HepG2 (cell line): ENCODE measurements at regions not wholly inside any gene's neighbourhood (a gene's known extent, or its start where the extent isn't known, plus 50 kb on each side); places are given as distances from the start of the nearest gene placed in this dataset.

Experiments used
- ATAC-seq: fragments of 200-7000 bp; cut with Tn5 transposase; 3 replicates; pipeline ENCODE4 v1.9.1; 2020; ENCODE audit warnings: mild to moderate bottlenecking, moderate library complexity
- BruUV-seq: library from RNA; stranded (reverse); fragments of 400-500 nt; replicated peaks from 2 replicates; lab custom pipeline; 2021; lab: Mats Ljungman, UMichigan
- CTCF ChIA-PET: fragments of 300-600 bp; formaldehyde crosslinking; extraction: SDS; loops from one replicate; lab custom pipeline; 2021; ENCODE audit warnings: low total read pairs, inconsistent platforms, low intra/inter-chr PET ratio; lab: Yijun Ruan, JAX
- POLR2A ChIA-PET: fragments of 350-600 bp; sonication (Branson Sonifier 250); formaldehyde crosslinking; loops from one replicate; lab custom pipeline; 2020; ENCODE audit warnings: antibody characterized with exemption, inconsistent platforms; lab: Yijun Ruan, JAX
- DNase-seq: peaks from one replicate; pipeline ENCODE4 v3.0.0-alpha.2; 2015; ENCODE audit warnings: low spot score
- FAIRE-seq: peaks from 3 replicates; lab custom pipeline; 2011; peaks lifted over from hg19 to GRCh38; lab: Jason Lieb, UNC
- H2AFZ ChIP-seq: one replicate; pipeline ENCODE4 v1.6.1; 2011; ENCODE audit warnings: low read length, inconsistent platforms
- H3K27ac ChIP-seq: fragments of 300-600 bp; 3 replicates; pipeline ENCODE4 v1.8.0; 2011; ENCODE audit warnings: mixed run types, mild to moderate bottlenecking, mixed read lengths, low read length, inconsistent platforms; ENCODE audit not compliant: insufficient read depth; ENCODE audit errors: extremely low read length
- H3K27me3 ChIP-seq, 2 experiments: fragments of 200-600 bp in 1 of 2; 2 replicates in 1 of 2; 3 replicates in 1 of 2; pipeline versions ENCODE4 v1.6.0 to v1.8.0; 2011; ENCODE audit warnings: low read length in 2 of 2, mild to moderate bottlenecking in 2 of 2, moderate library complexity in 2 of 2, inconsistent platforms in 1 of 2; ENCODE audit not compliant: insufficient read depth in 2 of 2, control insufficient read depth in 1 of 2
- H3K36me3 ChIP-seq, 2 experiments: fragments of 200-600 bp in 1 of 2; replicated peaks in 1 of 2; 2 replicates in 1 of 2; 3 replicates in 1 of 2; pipeline versions ENCODE4 v1.5.1 to v1.8.0; 2011; ENCODE audit warnings: low read length in 2 of 2, inconsistent platforms in 1 of 2; ENCODE audit not compliant: insufficient read depth in 2 of 2, control insufficient read depth in 1 of 2
- H3K4me1 ChIP-seq: 2 replicates; pipeline ENCODE4 v1.5.1; 2012; ENCODE audit warnings: low read length, inconsistent platforms; ENCODE audit not compliant: insufficient read depth
- H3K4me2 ChIP-seq: 2 replicates; pipeline ENCODE4 v1.6.0; 2011; ENCODE audit warnings: low read depth, low read length, inconsistent platforms
- H3K4me3 ChIP-seq, 3 experiments: fragments of 200-600 bp in 1 of 3; sonication (generic), shearing (Covaris generic) in 1 of 3; replicated peaks in 1 of 3; 2 replicates each; pipeline ENCODE4 v1.5.1; 2011 to 2016; ENCODE audit warnings: low read length in 3 of 3, inconsistent platforms in 2 of 3, low read depth in 2 of 3, mild to moderate bottlenecking in 2 of 3, control low read depth in 1 of 3, mixed read lengths in 1 of 3; ENCODE audit not compliant: insufficient read depth in 1 of 3
- H3K79me2 ChIP-seq: one replicate; pipeline ENCODE4 v1.6.1; 2011; ENCODE audit warnings: low read length, inconsistent platforms; ENCODE audit not compliant: insufficient read depth
- H3K9ac ChIP-seq: 2 replicates; pipeline ENCODE4 v1.6.0; 2011; ENCODE audit warnings: mild to moderate bottlenecking, low read depth, low read length, inconsistent platforms; ENCODE audit not compliant: insufficient read depth
- H3K9me3 ChIP-seq: 2 replicates; pipeline ENCODE4 v1.5.1; 2012; ENCODE audit warnings: mild to moderate bottlenecking, low read length
- H4K20me1 ChIP-seq: 2 replicates; pipeline ENCODE4 v1.6.0; 2011; ENCODE audit warnings: inconsistent platforms, mild to moderate bottlenecking, low read length, moderate library complexity; ENCODE audit not compliant: insufficient read depth
- ATRX ChIP-seq: sonication (generic); formaldehyde crosslinking; IDR thresholded peaks from 2 replicates; pipeline ENCODE4 v1.4.0; 2020; ENCODE audit warnings: missing genetic modification reagents, borderline replicate concordance
- BRD4 ChIP-seq: sonication (generic); formaldehyde crosslinking; IDR thresholded peaks from 2 replicates; pipeline ENCODE4 v1.4.0; 2020; ENCODE audit warnings: missing genetic modification reagents
- FOXC1 ChIP-seq: sonication (generic); formaldehyde crosslinking; IDR thresholded peaks from 2 replicates; pipeline ENCODE4 v1.8.0; 2022; ENCODE audit warnings: mild to moderate bottlenecking, missing genetic modification reagents, borderline replicate concordance
- GPN1 ChIP-seq: sonication (generic); formaldehyde crosslinking; IDR thresholded peaks from 2 replicates; pipeline ENCODE4 v1.5.1; 2020; ENCODE audit warnings: missing genetic modification reagents, borderline replicate concordance
- HNRNPLL ChIP-seq: fragments of 200-400 bp; formaldehyde crosslinking; IDR thresholded peaks from 2 replicates; pipeline ENCODE4 v1.6.1; 2017; ENCODE audit warnings: mild to moderate bottlenecking, low read depth, low read length; ENCODE audit not compliant: poor library complexity, severe bottlenecking
- LCORL ChIP-seq, 2 experiments: fragments of 450-650 bp in 1 of 2; sonication (generic) in 1 of 2; formaldehyde crosslinking in 1 of 2; IDR thresholded peaks; 2 replicates each; pipeline versions ENCODE4 v1.5.0 to v1.6.1; 2017 to 2020; ENCODE audit warnings: antibody characterized with exemption in 1 of 2, missing genetic modification reagents in 1 of 2
- MIER2 ChIP-seq: IDR thresholded peaks from 2 replicates; pipeline ENCODE4 v1.6.1; 2016; ENCODE audit warnings: missing biosample characterization, missing genetic modification reagents
- NFE2L1 ChIP-seq: sonication (generic); formaldehyde crosslinking; IDR thresholded peaks from 2 replicates; pipeline ENCODE4 v1.4.0; 2020; ENCODE audit warnings: missing genetic modification reagents, mild to moderate bottlenecking, borderline replicate concordance
- NFYB ChIP-seq: sonication (generic); formaldehyde crosslinking; IDR thresholded peaks from 2 replicates; pipeline ENCODE4 v1.4.0; 2020; ENCODE audit warnings: missing genetic modification reagents
- NR1H2 ChIP-seq: sonication (generic); formaldehyde crosslinking; IDR thresholded peaks from 2 replicates; pipeline ENCODE4 v1.8.1; 2022; ENCODE audit warnings: low read depth, missing genetic modification reagents, borderline replicate concordance
- RAD51 ChIP-seq: fragments of 450-650 bp; IDR thresholded peaks from 2 replicates; pipeline ENCODE4 v1.6.1; 2016; ENCODE audit warnings: borderline replicate concordance
- SNAPC2 ChIP-seq: sonication (generic); formaldehyde crosslinking; IDR thresholded peaks from 2 replicates; pipeline ENCODE4 v1.8.1; 2022; ENCODE audit warnings: mild to moderate bottlenecking, missing genetic modification reagents
- STAG1 ChIP-seq: sonication (generic); formaldehyde crosslinking; IDR thresholded peaks from 2 replicates; pipeline ENCODE4 v1.4.0; 2020; ENCODE audit warnings: missing genetic modification reagents
- ZNF235 ChIP-seq: sonication (generic); formaldehyde crosslinking; IDR thresholded peaks from 2 replicates; pipeline ENCODE4 v1.8.1; 2023; ENCODE audit warnings: mild to moderate bottlenecking, missing genetic modification reagents, borderline replicate concordance
- ZNF44 ChIP-seq: sonication (generic); formaldehyde crosslinking; IDR thresholded peaks from 2 replicates; pipeline ENCODE4 v1.5.1; 2020; ENCODE audit warnings: mild to moderate bottlenecking, missing genetic modification reagents
- WGBS: methylation state at CpG from one replicate; pipeline ENCODE4 v1.1.6; 2017; ENCODE audit warnings: low lambda C conversion rate; 5-methylcytosine and 5-hydroxymethylcytosine counted together
- in situ Hi-C: cut with HindIII; loops from 2 replicates; pipeline ENCODE4 v1.10.0; 2017; ENCODE audit warnings: low pct_unique_long_range_greater_than_20kb; ENCODE audit not compliant: extremely low pct_ligation_motif_present
- intact Hi-C: fragments of 100-400 bp; cut with micrococcal nuclease; formaldehyde crosslinking; loops from one replicate; pipeline ENCODE4 v1.10.0; 2022; ENCODE audit not compliant: unreplicated experiment
- TF ChIP-seq, protein P1 (sequence below): sonication (generic); formaldehyde crosslinking; IDR thresholded peaks from 2 replicates; pipeline ENCODE4 v1.8.0; 2022; ENCODE audit warnings: mild to moderate bottlenecking, missing genetic modification reagents, moderate library complexity
- TF ChIP-seq, protein P2 (sequence below): sonication (generic); formaldehyde crosslinking; IDR thresholded peaks from 2 replicates; pipeline ENCODE4 v1.5.0; 2020; ENCODE audit warnings: mild to moderate bottlenecking, missing genetic modification reagents
- TF ChIP-seq, protein P3 (sequence below): sonication (generic); formaldehyde crosslinking; IDR thresholded peaks from 2 replicates; pipeline ENCODE4 v1.8.1; 2023; ENCODE audit warnings: mild to moderate bottlenecking, missing genetic modification reagents

DNA sequence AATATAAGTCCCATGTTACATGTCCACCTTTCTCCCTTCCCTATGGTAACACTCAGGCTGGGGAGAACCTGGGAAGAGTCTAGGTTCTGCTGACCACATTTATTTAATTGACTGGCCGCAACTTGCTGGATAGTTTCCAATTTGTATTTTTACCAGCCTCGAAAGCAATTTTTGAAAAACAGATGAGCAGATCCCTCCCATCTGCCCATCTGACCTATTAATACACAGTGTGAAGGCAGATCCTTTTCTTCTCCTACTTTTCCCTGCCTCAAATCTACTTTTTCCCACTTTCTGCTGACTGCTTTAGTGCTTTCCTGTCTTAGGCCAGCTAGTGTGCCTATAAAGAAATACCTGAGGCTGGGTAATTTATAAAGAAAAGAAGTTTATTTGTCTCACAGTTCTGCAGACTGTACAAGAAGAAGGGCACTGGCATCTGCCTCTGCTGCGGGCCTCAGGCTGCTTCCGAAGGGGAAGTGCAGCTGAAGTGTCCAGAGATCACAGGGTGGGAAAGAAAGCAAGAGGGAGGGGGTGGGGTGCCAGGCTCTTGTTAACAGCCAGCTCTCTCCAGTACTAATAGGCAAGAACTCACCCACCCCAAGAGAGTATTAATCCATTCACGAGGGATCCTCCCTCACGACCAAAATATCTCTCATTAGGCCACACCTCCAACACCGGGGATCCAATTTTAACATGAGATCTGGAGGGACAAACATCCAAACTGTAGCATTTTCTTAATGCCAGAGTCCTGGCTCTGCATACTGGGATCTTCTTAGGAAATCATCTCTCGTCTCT, 336.0 kb upstream of the IGFBP3 start:
- H3K4me2 ChIP-seq: no peak overlapping the region
- intact Hi-C loops (no loop called here), in situ Hi-C loops (no loop called here)
- CTCF ChIA-PET: no interaction called here
- H3K4me1 ChIP-seq: no peaks in the 10 kb centered on the region
- DNase-seq (no peak), ATAC-seq (no peak), FAIRE-seq (no peak)
- no peaks in the 10 kb centered on the region for H3K27me3 ChIP-seq
- H3K36me3 ChIP-seq: no peaks in the 10 kb centered on the region
- no peak overlapping the region for H3K9ac ChIP-seq
- WGBS: 2% methylated on average over 8 of the region's 8 CpGs
- H4K20me1 ChIP-seq: no peaks in the 10 kb centered on the region
- POLR2A ChIA-PET: no interaction called here
- H2AFZ ChIP-seq: no peak overlapping the region
- peaks cover 10% of the 10 kb centered on the region; the same call in 1 of the 2 replicates for H3K9me3 ChIP-seq
- no peaks in the 10 kb centered on the region for H3K79me2 ChIP-seq
- TF ChIP-seq STAG1 (no peak), GPN1 (CRISPR knock-in tag) (no peak), LCORL (IDR thresholded peaks at IDR 0.05) (no peak), LCORL (CRISPR knock-in tag; IDR thresholded peaks at IDR 0.05) (no peak), SNAPC2 (CRISPR knock-in tag) (no peak), NFYB (CRISPR knock-in tag) (no peak), ZNF235 (CRISPR knock-in tag) (no peak), NFE2L1 (no peak), ZNF44 (CRISPR knock-in tag) (no peak), MIER2 (CRISPR knock-in tag) (no peak), ATRX (CRISPR knock-in tag) (no peak), BRD4 (CRISPR knock-in tag) (no peak), HNRNPLL (no peak), FOXC1 (CRISPR knock-in tag) (no peak), NR1H2 (no peak), RAD51 (no peak)
- TF ChIP-seq, protein P1, sequence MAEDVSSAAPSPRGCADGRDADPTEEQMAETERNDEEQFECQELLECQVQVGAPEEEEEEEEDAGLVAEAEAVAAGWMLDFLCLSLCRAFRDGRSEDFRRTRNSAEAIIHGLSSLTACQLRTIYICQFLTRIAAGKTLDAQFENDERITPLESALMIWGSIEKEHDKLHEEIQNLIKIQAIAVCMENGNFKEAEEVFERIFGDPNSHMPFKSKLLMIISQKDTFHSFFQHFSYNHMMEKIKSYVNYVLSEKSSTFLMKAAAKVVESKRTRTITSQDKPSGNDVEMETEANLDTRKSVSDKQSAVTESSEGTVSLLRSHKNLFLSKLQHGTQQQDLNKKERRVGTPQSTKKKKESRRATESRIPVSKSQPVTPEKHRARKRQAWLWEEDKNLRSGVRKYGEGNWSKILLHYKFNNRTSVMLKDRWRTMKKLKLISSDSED: no peak
- TF ChIP-seq, protein P2, sequence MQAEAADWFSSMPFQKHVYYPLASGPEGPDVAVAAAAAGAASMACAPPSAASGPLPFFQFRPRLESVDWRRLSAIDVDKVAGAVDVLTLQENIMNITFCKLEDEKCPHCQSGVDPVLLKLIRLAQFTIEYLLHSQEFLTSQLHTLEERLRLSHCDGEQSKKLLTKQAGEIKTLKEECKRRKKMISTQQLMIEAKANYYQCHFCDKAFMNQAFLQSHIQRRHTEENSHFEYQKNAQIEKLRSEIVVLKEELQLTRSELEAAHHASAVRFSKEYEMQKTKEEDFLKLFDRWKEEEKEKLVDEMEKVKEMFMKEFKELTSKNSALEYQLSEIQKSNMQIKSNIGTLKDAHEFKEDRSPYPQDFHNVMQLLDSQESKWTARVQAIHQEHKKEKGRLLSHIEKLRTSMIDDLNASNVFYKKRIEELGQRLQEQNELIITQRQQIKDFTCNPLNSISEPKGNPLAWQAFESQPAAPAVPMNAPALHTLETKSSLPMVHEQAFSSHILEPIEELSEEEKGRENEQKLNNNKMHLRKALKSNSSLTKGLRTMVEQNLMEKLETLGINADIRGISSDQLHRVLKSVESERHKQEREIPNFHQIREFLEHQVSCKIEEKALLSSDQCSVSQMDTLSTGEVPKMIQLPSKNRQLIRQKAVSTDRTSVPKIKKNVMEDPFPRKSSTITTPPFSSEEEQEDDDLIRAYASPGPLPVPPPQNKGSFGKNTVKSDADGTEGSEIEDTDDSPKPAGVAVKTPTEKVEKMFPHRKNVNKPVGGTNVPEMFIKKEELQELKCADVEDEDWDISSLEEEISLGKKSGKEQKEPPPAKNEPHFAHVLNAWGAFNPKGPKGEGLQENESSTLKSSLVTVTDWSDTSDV (CRISPR knock-in tag): no peak
- TF ChIP-seq, protein P3, sequence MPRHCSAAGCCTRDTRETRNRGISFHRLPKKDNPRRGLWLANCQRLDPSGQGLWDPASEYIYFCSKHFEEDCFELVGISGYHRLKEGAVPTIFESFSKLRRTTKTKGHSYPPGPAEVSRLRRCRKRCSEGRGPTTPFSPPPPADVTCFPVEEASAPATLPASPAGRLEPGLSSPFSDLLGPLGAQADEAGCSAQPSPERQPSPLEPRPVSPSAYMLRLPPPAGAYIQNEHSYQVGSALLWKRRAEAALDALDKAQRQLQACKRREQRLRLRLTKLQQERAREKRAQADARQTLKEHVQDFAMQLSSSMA (CRISPR knock-in tag): no peak
- no peak overlapping the region for H3K4me3 ChIP-seq
- no TSS peak for BruUV-seq
- H3K27ac ChIP-seq: no peak overlapping the region
